Caco-2 (cell line): ENCODE measurements at regions not wholly inside any gene's neighbourhood (a gene's known extent, or its start where the extent isn't known, plus 50 kb on each side); places are given as distances from the start of the nearest gene placed in this dataset.

Experiments
- BruUV-seq: library from RNA; stranded (reverse); fragments of 400-500 nt; replicated peaks from 2 replicates; lab custom pipeline; 2021; lab: Mats Ljungman, UMichigan
- CTCF ChIA-PET: fragments of 300-600 bp; sonication (Branson Sonifier 250); formaldehyde crosslinking; loops from one replicate; lab custom pipeline; 2022; ENCODE audit warnings: antibody characterized with exemption; lab: Charles Lee
- POLR2A ChIA-PET: fragments of 300-600 bp; sonication (Branson Sonifier 250); formaldehyde crosslinking; loops from one replicate; lab custom pipeline; 2022; ENCODE audit warnings: antibody characterized with exemption; lab: Charles Lee
- DNase-seq, 2 experiments: peaks; one replicate each; pipeline versions ENCODE4 v3.0.0 to v3.0.0-alpha.2; 2020 to 2022
- H3K27me3 ChIP-seq: replicated peaks from 2 replicates; pipeline ENCODE4 v1.6.0; 2011; ENCODE audit warnings: low read length; ENCODE audit not compliant: control insufficient read depth, insufficient read depth
- H3K36me3 ChIP-seq: 2 replicates; pipeline ENCODE4 v1.5.1; 2011; ENCODE audit warnings: low read length; ENCODE audit not compliant: control insufficient read depth, insufficient read depth
- H3K4me1 ChIP-seq: fragments of 250-450 bp; sonication (Bioruptor Pico); 2 replicates; pipeline ENCODE4 v1.5.1; 2020; ENCODE audit warnings: mild to moderate bottlenecking
- H3K4me3 ChIP-seq: 2 replicates; pipeline ENCODE4 v1.5.1; 2011; ENCODE audit warnings: low read depth, mild to moderate bottlenecking, control low read depth, low read length
- H3K9me3 ChIP-seq: fragments of 250-450 bp; sonication (Bioruptor Pico); 2 replicates; pipeline ENCODE4 v1.5.1; 2020; ENCODE audit warnings: mild to moderate bottlenecking, moderate library complexity
- H3K27ac Mint-ChIP-seq: one replicate; pipeline ENCODE4 v1.8.0; 2022; ENCODE audit warnings: mixed read lengths; ENCODE audit not compliant: unreplicated experiment
- H3K27me3 Mint-ChIP-seq: one replicate; pipeline ENCODE4 v1.8.0; 2022; ENCODE audit warnings: mixed read lengths; ENCODE audit not compliant: insufficient read depth, unreplicated experiment
- H3K36me3 Mint-ChIP-seq: one replicate; pipeline ENCODE4 v1.8.0; 2022; ENCODE audit warnings: mild to moderate bottlenecking, mixed read lengths; ENCODE audit not compliant: insufficient read depth, unreplicated experiment
- H3K4me1 Mint-ChIP-seq: one replicate; pipeline ENCODE4 v1.8.0; 2022; ENCODE audit warnings: low read depth, mixed read lengths; ENCODE audit not compliant: unreplicated experiment
- H3K4me3 Mint-ChIP-seq: one replicate; pipeline ENCODE4 v1.8.0; 2022; ENCODE audit warnings: mild to moderate bottlenecking, moderate library complexity, mixed read lengths; ENCODE audit not compliant: unreplicated experiment
- H3K9me3 Mint-ChIP-seq: one replicate; pipeline ENCODE4 v1.8.0; 2022; ENCODE audit warnings: mixed read lengths; ENCODE audit not compliant: unreplicated experiment
- intact Hi-C: fragments of 100-400 bp; cut with micrococcal nuclease; formaldehyde crosslinking; loops from one replicate; pipeline ENCODE4 v1.10.0; 2022; ENCODE audit not compliant: unreplicated experiment
- TF ChIP-seq, protein P1 (sequence below), 2 experiments: fragments of 200-600 bp in 1 of 2; IDR thresholded peaks; 1 replicate in 1 of 2; 2 replicates in 1 of 2; pipeline versions ENCODE4 v1.5.1 to v1.8.0; 2011 to 2022; ENCODE audit warnings: antibody characterized with exemption in 1 of 2, control low read depth in 1 of 2, inconsistent platforms in 1 of 2, low read depth in 1 of 2, low read length in 1 of 2, mild to moderate bottlenecking in 1 of 2, moderate library complexity in 1 of 2; ENCODE audit not compliant: insufficient read depth in 1 of 2, severe bottlenecking in 1 of 2, unreplicated experiment in 1 of 2

DNA sequence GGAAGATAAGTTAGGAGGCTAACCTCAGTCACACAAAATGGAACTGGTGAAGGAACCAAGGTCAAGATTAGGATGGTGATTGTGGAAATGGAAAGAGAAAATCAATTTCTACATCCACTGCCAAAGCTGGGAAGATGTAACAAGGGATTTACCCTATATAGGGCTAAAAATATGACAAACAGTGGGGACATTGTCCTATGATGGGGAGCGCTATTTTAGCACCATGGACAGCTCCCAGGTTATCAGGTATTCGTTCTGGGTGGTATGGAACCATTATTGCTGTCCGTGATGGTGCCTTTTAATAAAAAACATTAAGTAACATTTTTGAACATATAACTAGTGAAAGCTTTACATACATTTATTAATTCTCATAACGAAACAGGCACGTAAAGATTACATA, 124.0 kb downstream of the NDUFA12 start:
- POLR2A ChIA-PET = no interaction called here
- H3K27me3 ChIP-seq = peaks cover under 1% of the 10 kb centered on the region; the same call in 1 of the 2 replicates
- intact Hi-C loops = loop anchor here (10.0 kb wide), 2 partner anchors 95 to 165 kb away; no protein-coding TSS in a partner anchor
- Mint-ChIP-seq H3K27ac (no peak overlapping the region), H3K27me3 (peaks cover 13% of the 10 kb centered on the region), H3K36me3 (no peaks in the 10 kb centered on the region), H3K4me1 (peaks cover 2% of the 10 kb centered on the region), H3K9me3 (no peaks in the 10 kb centered on the region), H3K4me3 (no peak overlapping the region)
- H3K36me3 ChIP-seq = no peaks in the 10 kb centered on the region
- H3K9me3 ChIP-seq = no peaks in the 10 kb centered on the region
- H3K4me3 ChIP-seq = no peak overlapping the region
- H3K4me1 ChIP-seq = no peaks in the 10 kb centered on the region
- TF ChIP-seq, protein P1, sequence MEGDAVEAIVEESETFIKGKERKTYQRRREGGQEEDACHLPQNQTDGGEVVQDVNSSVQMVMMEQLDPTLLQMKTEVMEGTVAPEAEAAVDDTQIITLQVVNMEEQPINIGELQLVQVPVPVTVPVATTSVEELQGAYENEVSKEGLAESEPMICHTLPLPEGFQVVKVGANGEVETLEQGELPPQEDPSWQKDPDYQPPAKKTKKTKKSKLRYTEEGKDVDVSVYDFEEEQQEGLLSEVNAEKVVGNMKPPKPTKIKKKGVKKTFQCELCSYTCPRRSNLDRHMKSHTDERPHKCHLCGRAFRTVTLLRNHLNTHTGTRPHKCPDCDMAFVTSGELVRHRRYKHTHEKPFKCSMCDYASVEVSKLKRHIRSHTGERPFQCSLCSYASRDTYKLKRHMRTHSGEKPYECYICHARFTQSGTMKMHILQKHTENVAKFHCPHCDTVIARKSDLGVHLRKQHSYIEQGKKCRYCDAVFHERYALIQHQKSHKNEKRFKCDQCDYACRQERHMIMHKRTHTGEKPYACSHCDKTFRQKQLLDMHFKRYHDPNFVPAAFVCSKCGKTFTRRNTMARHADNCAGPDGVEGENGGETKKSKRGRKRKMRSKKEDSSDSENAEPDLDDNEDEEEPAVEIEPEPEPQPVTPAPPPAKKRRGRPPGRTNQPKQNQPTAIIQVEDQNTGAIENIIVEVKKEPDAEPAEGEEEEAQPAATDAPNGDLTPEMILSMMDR (IDR thresholded peaks at IDR 0.05; ENCODE audit: insufficient read depth in 1 of 2, low read depth in 1 of 2, low read length in 1 of 2, severe bottlenecking in 1 of 2, unreplicated experiment in 1 of 2) = no peak
- no TSS peak for BruUV-seq
- CTCF ChIA-PET = no interaction called here
- DNase-seq = peak in 1 of 2 experiments; percentile 55

DNA sequence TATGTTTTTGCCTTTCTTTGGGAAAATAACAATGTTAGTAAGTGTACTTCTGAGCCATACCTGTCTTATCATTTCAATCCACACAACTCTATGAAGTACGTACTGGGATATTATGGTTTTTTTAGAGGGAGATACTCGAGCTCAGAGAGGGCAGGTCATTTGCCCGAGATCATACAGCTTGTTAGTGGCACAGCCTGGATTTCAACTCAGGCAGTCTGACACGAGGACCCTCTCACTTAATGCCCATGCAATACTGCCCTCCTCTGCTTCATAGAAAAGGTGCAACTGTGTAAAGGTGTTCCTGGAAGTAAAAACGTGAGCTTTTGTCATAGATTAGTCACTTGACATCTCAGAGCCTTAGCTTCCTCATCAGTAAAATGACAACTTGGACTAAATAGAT, 128.0 kb downstream of the NDUFA12 start:
- peak in 1 of 2 experiments; percentile 53 for DNase-seq
- peaks cover 7% of the 10 kb centered on the region for H3K4me1 Mint-ChIP-seq
- CTCF ChIA-PET = interaction anchor here (0.5 to 1.8 kb wide), 8 partner anchors 14 to 727 kb away, joined by 3 to 7 read pairs (median 3); partner anchors contain the start of gene NR2C1
- H3K27ac Mint-ChIP-seq = no peak overlapping the region
- intact Hi-C loops = loop anchor here (2.0 to 10.0 kb wide), 3 partner anchors 91 to 329 kb away; no protein-coding TSS in a partner anchor
- TF ChIP-seq, protein P1 (IDR thresholded peaks at IDR 0.05; ENCODE audit: insufficient read depth in 1 of 2, low read depth in 1 of 2, low read length in 1 of 2, severe bottlenecking in 1 of 2, unreplicated experiment in 1 of 2) = peak; percentile 34 to 35
- Histone ChIP-seq H3K4me1 (peaks cover 5% of the 10 kb centered on the region; the same call in 1 of the 2 replicates), H3K4me3 (no peak overlapping the region), H3K9me3 (no peaks in the 10 kb centered on the region), H3K36me3 (no peaks in the 10 kb centered on the region), H3K27me3 (peaks cover 3% of the 10 kb centered on the region)
- H3K36me3 Mint-ChIP-seq = no peaks in the 10 kb centered on the region
- H3K27me3 Mint-ChIP-seq = peaks cover 27% of the 10 kb centered on the region
- H3K4me3 Mint-ChIP-seq = no peak overlapping the region
- no peaks in the 10 kb centered on the region for H3K9me3 Mint-ChIP-seq
- POLR2A ChIA-PET = no interaction called here
- no TSS peak for BruUV-seq

DNA sequence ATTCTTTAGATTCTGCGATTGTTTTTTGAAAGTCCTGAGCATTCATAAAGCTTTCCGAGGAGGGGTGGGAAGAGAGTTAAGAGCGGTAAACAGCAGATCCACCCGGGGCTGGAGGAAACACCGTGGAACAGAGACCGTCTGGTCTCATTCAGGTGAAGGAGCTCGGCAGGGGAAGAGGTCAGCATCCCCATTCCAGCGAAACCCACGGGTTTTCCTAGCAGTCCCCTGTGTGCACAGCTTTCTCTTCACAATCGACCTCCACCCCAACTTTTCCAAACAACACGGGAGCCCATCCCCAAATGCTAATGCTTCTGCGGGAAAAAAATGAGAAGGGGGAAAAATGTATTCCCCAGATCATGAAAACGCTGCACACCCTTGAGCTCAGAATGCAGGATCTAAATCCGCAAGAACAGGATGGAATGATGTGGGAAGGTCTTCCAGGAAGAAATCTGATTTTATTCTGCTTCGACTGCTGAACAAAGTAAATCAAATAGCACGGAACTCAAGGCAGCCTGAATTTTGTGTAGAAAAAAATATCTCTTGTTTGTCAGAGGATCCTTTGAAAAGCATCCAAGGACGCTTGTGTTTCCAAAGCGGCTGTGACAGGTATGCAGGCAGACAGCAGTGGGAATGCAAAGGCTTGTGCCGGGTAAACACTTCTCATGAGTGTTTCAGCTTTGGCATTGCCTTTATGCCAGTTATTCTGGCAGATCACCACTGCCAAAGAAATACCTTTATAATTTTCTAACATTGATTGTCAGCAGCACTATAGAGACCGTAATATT, 128.8 kb downstream of the NDUFA12 start:
- no peak for DNase-seq
- Mint-ChIP-seq H3K27ac (no peak overlapping the region), H3K36me3 (no peaks in the 10 kb centered on the region), H3K27me3 (peaks cover 27% of the 10 kb centered on the region), H3K4me1 (peaks cover 7% of the 10 kb centered on the region), H3K9me3 (no peaks in the 10 kb centered on the region), H3K4me3 (peak overlapping the region; percentile 69)
- POLR2A ChIA-PET = no interaction called here
- TF ChIP-seq, protein P1 (IDR thresholded peaks at IDR 0.05; ENCODE audit: insufficient read depth in 1 of 2, low read depth in 1 of 2, low read length in 1 of 2, severe bottlenecking in 1 of 2, unreplicated experiment in 1 of 2) = no peak
- no peak overlapping the region for H3K4me3 ChIP-seq
- H3K9me3 ChIP-seq = no peaks in the 10 kb centered on the region
- H3K4me1 ChIP-seq = peaks cover 5% of the 10 kb centered on the region; the same call in 1 of the 2 replicates
- peaks cover 3% of the 10 kb centered on the region for H3K27me3 ChIP-seq
- CTCF ChIA-PET = interaction anchor here (0.6 to 1.8 kb wide), 5 partner anchors 15 to 318 kb away, joined by 3 to 7 read pairs (median 3); no protein-coding TSS in a partner anchor
- intact Hi-C loops = loop anchor here (2.0 to 10.0 kb wide), 3 partner anchors 90 to 328 kb away; no protein-coding TSS in a partner anchor
- no TSS peak for BruUV-seq
- H3K36me3 ChIP-seq = no peaks in the 10 kb centered on the region
